Superior temporal gyrus (tissue), 1 donor: ENCODE measurements at regions not wholly inside any gene's neighbourhood (a gene's known extent, or its start where the extent isn't known, plus 50 kb on each side); places are given as distances from the start of the nearest gene placed in this dataset.
"Not testable (repeated sequence)": the region's sequence is repeated elsewhere in the genome, so short reads cannot be mapped to it uniquely, and the experiment has no call there.

Experiments used
- DNase-seq: peaks from one replicate; pipeline ENCODE4 v3.0.0-alpha.2; 2016; ENCODE audit errors: extremely low spot score

GRCh38 chr5:96171973-96172372 lies 210.3 kb upstream of the ELL2 start:
- DNase-seq, result not testable (repeated sequence)

GRCh38 chr5:96170481-96171125 lies 209.0 kb upstream of the ELL2 start:
- DNase-seq, result not testable (repeated sequence)

GRCh38 chr5:96168833-96169232 lies 207.2 kb upstream of the ELL2 start:
- not testable (repeated sequence) for DNase-seq

GRCh38 chr5:96159043-96159442 lies 197.4 kb upstream of the ELL2 start:
- no peak for DNase-seq

- DNase-seq, result no peak
Observed at GRCh38 chr5:96157841-96158291, 196.2 kb upstream of the ELL2 start.

- no peak for DNase-seq
Observed at GRCh38 chr5:96157077-96157780, 195.6 kb upstream of the ELL2 start.

GRCh38 chr5:96155147-96155546 lies 193.5 kb upstream of the ELL2 start:
- DNase-seq, result no peak

- no peak for DNase-seq
Observed at GRCh38 chr5:96151891-96152290, 190.2 kb upstream of the ELL2 start.

GRCh38 chr5:96150007-96150406 lies 188.4 kb upstream of the ELL2 start:
- DNase-seq, result no peak

GRCh38 chr5:96149546-96149945 lies 187.9 kb upstream of the ELL2 start:
- DNase-seq, result no peak

- DNase-seq, result no peak
Observed at GRCh38 chr5:96149021-96149420, 187.4 kb upstream of the ELL2 start.

- no peak for DNase-seq
Observed at GRCh38 chr5:96148376-96148775, 186.7 kb upstream of the ELL2 start.

GRCh38 chr5:96147866-96148265 lies 186.2 kb upstream of the ELL2 start:
- DNase-seq, result no peak

- DNase-seq, result no peak
Observed at GRCh38 chr5:96146675-96147074, 185.0 kb upstream of the ELL2 start.

- DNase-seq, result no peak
Observed at GRCh38 chr5:96144289-96144688, 182.6 kb upstream of the ELL2 start.

- no peak for DNase-seq
Observed at GRCh38 chr5:96143450-96143849, 181.8 kb upstream of the ELL2 start.

GRCh38 chr5:96142786-96143434 lies 181.3 kb upstream of the ELL2 start:
- DNase-seq, result no peak

- DNase-seq, result no peak
Observed at GRCh38 chr5:96142184-96142781, 180.6 kb upstream of the ELL2 start.

GRCh38 chr5:96141749-96142148 lies 180.1 kb upstream of the ELL2 start:
- no peak for DNase-seq

GRCh38 chr5:96140496-96140895 lies 178.8 kb upstream of the ELL2 start:
- DNase-seq, result no peak

- no peak for DNase-seq
Observed at GRCh38 chr5:96140084-96140483, 178.4 kb upstream of the ELL2 start.

- no peak for DNase-seq
Observed at GRCh38 chr5:96134886-96135285, 173.2 kb upstream of the ELL2 start.
